Stimulated activated effector memory CD8-positive, alpha-beta T cell treated with anti-CD3 and anti-CD28 coated beads, Interleukin-12 subunit alpha, Interleukin-12 subunit beta, amount 100 ng/mL, for 72 hours (primary cell): ENCODE measurements at regions not wholly inside any gene's neighbourhood (a gene's known extent, or its start where the extent isn't known, plus 50 kb on each side); places are given as distances from the start of the nearest gene placed in this dataset.

Experiments
- ATAC-seq: fragments of 150-1000 bp; cut with Tn5 transposase; 2 replicates; pipeline ENCODE4 v1.10.0; 2021
- DNase-seq, 2 donors: peaks; one replicate each; pipeline ENCODE4 v3.0.0; 2021 to 2022; ENCODE audit warnings: low spot score in 2 of 2
- H3K27ac Mint-ChIP-seq: one replicate; pipeline ENCODE4 v1.8.0; 2022; ENCODE audit warnings: mild to moderate bottlenecking, mixed read lengths
- H3K36me3 Mint-ChIP-seq: one replicate; pipeline ENCODE4 v1.8.0; 2022; ENCODE audit warnings: mild to moderate bottlenecking, mixed read lengths
- H3K4me1 Mint-ChIP-seq: one replicate; pipeline ENCODE4 v1.8.0; 2022; ENCODE audit warnings: mixed read lengths
- H3K4me3 Mint-ChIP-seq: one replicate; pipeline ENCODE4 v1.8.0; 2022; ENCODE audit warnings: mild to moderate bottlenecking, mixed read lengths
- H3K9me3 Mint-ChIP-seq: one replicate; pipeline ENCODE4 v1.8.0; 2022; ENCODE audit warnings: mixed read lengths

GRCh38 chr9:102135768-102136167, 397.3 kb upstream of the GRIN3A start:
- Mint-ChIP-seq H3K36me3 (no peaks in the 10 kb centered on the region), H3K9me3 (peaks cover 23% of the 10 kb centered on the region), H3K4me3 (no peak overlapping the region), H3K27ac (no peak overlapping the region), H3K4me1 (no peaks in the 10 kb centered on the region)
- no peak for ATAC-seq
- DNase-seq: no peak

- no peak overlapping the region for H3K4me3 Mint-ChIP-seq
- no peak overlapping the region for H3K27ac Mint-ChIP-seq
- H3K4me1 Mint-ChIP-seq: no peaks in the 10 kb centered on the region
- peaks cover 14% of the 10 kb centered on the region for H3K9me3 Mint-ChIP-seq
- H3K36me3 Mint-ChIP-seq: no peaks in the 10 kb centered on the region
- DNase-seq: no peak
- no peak for ATAC-seq
Observed at GRCh38 chr9:102124465-102124864, 386.0 kb upstream of the GRIN3A start.

- Mint-ChIP-seq H3K9me3 (peaks cover 23% of the 10 kb centered on the region), H3K4me3 (no peak overlapping the region), H3K4me1 (no peaks in the 10 kb centered on the region), H3K27ac (no peak overlapping the region), H3K36me3 (no peaks in the 10 kb centered on the region)
- ATAC-seq (no peak), DNase-seq (no peak)
Observed at GRCh38 chr9:102114557-102114956, 376.1 kb upstream of the GRIN3A start.

- peaks cover 25% of the 10 kb centered on the region for H3K9me3 Mint-ChIP-seq
- no peaks in the 10 kb centered on the region for H3K36me3 Mint-ChIP-seq
- no peaks in the 10 kb centered on the region for H3K4me1 Mint-ChIP-seq
- H3K4me3 Mint-ChIP-seq: no peak overlapping the region
- ATAC-seq (no peak), DNase-seq (no peak)
- H3K27ac Mint-ChIP-seq: no peak overlapping the region
Observed at GRCh38 chr9:102113191-102113590, 374.7 kb upstream of the GRIN3A start.

GRCh38 chr9:102106439-102106838, 368.0 kb upstream of the GRIN3A start:
- Mint-ChIP-seq H3K36me3 (no peaks in the 10 kb centered on the region), H3K9me3 (peaks cover 8% of the 10 kb centered on the region), H3K4me3 (no peak overlapping the region), H3K27ac (no peak overlapping the region), H3K4me1 (no peaks in the 10 kb centered on the region)
- DNase-seq (no peak), ATAC-seq (no peak)

GRCh38 chr9:102101723-102102122, 363.3 kb upstream of the GRIN3A start:
- no peak for ATAC-seq
- H3K4me3 Mint-ChIP-seq: no peak overlapping the region
- no peak overlapping the region for H3K27ac Mint-ChIP-seq
- H3K9me3 Mint-ChIP-seq: peaks cover 8% of the 10 kb centered on the region
- H3K36me3 Mint-ChIP-seq: no peaks in the 10 kb centered on the region
- H3K4me1 Mint-ChIP-seq: no peaks in the 10 kb centered on the region
- DNase-seq: no peak

- H3K36me3 Mint-ChIP-seq: no peaks in the 10 kb centered on the region
- H3K4me3 Mint-ChIP-seq: no peak overlapping the region
- H3K27ac Mint-ChIP-seq: no peak overlapping the region
- peaks cover 4% of the 10 kb centered on the region for H3K9me3 Mint-ChIP-seq
- no peaks in the 10 kb centered on the region for H3K4me1 Mint-ChIP-seq
- no peak for DNase-seq
- ATAC-seq: no peak
Observed at GRCh38 chr9:102087141-102087540, 348.7 kb upstream of the GRIN3A start.

GRCh38 chr9:102085548-102085947, 347.1 kb upstream of the GRIN3A start:
- H3K9me3 Mint-ChIP-seq: peaks cover 4% of the 10 kb centered on the region
- H3K27ac Mint-ChIP-seq: no peak overlapping the region
- DNase-seq (no peak), ATAC-seq (no peak)
- H3K36me3 Mint-ChIP-seq: no peaks in the 10 kb centered on the region
- no peak overlapping the region for H3K4me3 Mint-ChIP-seq
- no peaks in the 10 kb centered on the region for H3K4me1 Mint-ChIP-seq

GRCh38 chr9:102072059-102072764, 333.8 kb upstream of the GRIN3A start:
- Mint-ChIP-seq H3K27ac (no peak overlapping the region), H3K4me1 (no peaks in the 10 kb centered on the region), H3K9me3 (peaks cover 22% of the 10 kb centered on the region), H3K4me3 (no peak overlapping the region), H3K36me3 (no peaks in the 10 kb centered on the region)
- DNase-seq: no peak
- ATAC-seq: no peak

GRCh38 chr9:102069969-102070368, 331.5 kb upstream of the GRIN3A start:
- Mint-ChIP-seq H3K9me3 (peaks cover 21% of the 10 kb centered on the region), H3K4me3 (no peak overlapping the region), H3K36me3 (no peaks in the 10 kb centered on the region), H3K27ac (no peak overlapping the region), H3K4me1 (no peaks in the 10 kb centered on the region)
- DNase-seq: no peak
- no peak for ATAC-seq

- ATAC-seq (no peak), DNase-seq (no peak)
- H3K36me3 Mint-ChIP-seq: no peaks in the 10 kb centered on the region
- no peaks in the 10 kb centered on the region for H3K4me1 Mint-ChIP-seq
- H3K4me3 Mint-ChIP-seq: no peak overlapping the region
- no peak overlapping the region for H3K27ac Mint-ChIP-seq
- H3K9me3 Mint-ChIP-seq: peaks cover 9% of the 10 kb centered on the region
Observed at GRCh38 chr9:102054811-102055210, 316.4 kb upstream of the GRIN3A start.

GRCh38 chr9:102049586-102050246, 311.3 kb upstream of the GRIN3A start:
- no peak for DNase-seq
- Mint-ChIP-seq H3K9me3 (peaks cover 22% of the 10 kb centered on the region), H3K36me3 (no peaks in the 10 kb centered on the region), H3K27ac (no peak overlapping the region), H3K4me1 (no peaks in the 10 kb centered on the region), H3K4me3 (no peak overlapping the region)
- ATAC-seq: no peak

- Mint-ChIP-seq H3K4me3 (no peak overlapping the region), H3K4me1 (no peaks in the 10 kb centered on the region), H3K36me3 (no peaks in the 10 kb centered on the region), H3K9me3 (peaks cover 21% of the 10 kb centered on the region), H3K27ac (no peak overlapping the region)
- DNase-seq (no peak), ATAC-seq (no peak)
Observed at GRCh38 chr9:102047549-102047948, 309.1 kb upstream of the GRIN3A start.

GRCh38 chr9:102044133-102044532, 305.7 kb upstream of the GRIN3A start:
- no peak overlapping the region for H3K27ac Mint-ChIP-seq
- peaks cover 17% of the 10 kb centered on the region for H3K9me3 Mint-ChIP-seq
- H3K4me3 Mint-ChIP-seq: no peak overlapping the region
- DNase-seq: no peak
- H3K36me3 Mint-ChIP-seq: no peaks in the 10 kb centered on the region
- H3K4me1 Mint-ChIP-seq: no peaks in the 10 kb centered on the region
- no peak for ATAC-seq

GRCh38 chr9:102038006-102038405, 299.6 kb upstream of the GRIN3A start:
- Mint-ChIP-seq H3K27ac (no peak overlapping the region), H3K4me3 (no peak overlapping the region), H3K36me3 (no peaks in the 10 kb centered on the region), H3K4me1 (no peaks in the 10 kb centered on the region), H3K9me3 (peaks cover 4% of the 10 kb centered on the region)
- DNase-seq (no peak), ATAC-seq (no peak)

- no peaks in the 10 kb centered on the region for H3K4me1 Mint-ChIP-seq
Observed at GRCh38 chr9:102035929-102036328, 297.5 kb upstream of the GRIN3A start.

More at GRCh38 chr9:102035929-102036328, 297.5 kb upstream of the GRIN3A start:
- ATAC-seq: no peak
- H3K9me3 Mint-ChIP-seq: peaks cover 4% of the 10 kb centered on the region
- H3K27ac Mint-ChIP-seq: no peak overlapping the region
- no peak overlapping the region for H3K4me3 Mint-ChIP-seq
- DNase-seq: no peak
- H3K36me3 Mint-ChIP-seq: no peaks in the 10 kb centered on the region
